Natural killer cell (primary cell): ENCODE measurements at regions not wholly inside any gene's neighbourhood (a gene's known extent, or its start where the extent isn't known, plus 50 kb on each side); places are given as distances from the start of the nearest gene placed in this dataset.

Experiments used
- ATAC-seq, 3 donors: fragments of 150-1000 bp in 2 of 3; fragments of 200-7000 bp in 1 of 3; cut with Tn5 transposase; 1 replicate in 1 of 3; 2 replicates in 2 of 3; pipeline ENCODE4 v1.10.0; 2021; ENCODE audit warnings: mild to moderate bottlenecking in 2 of 3, moderate library complexity in 2 of 3
- DNase-seq, 2 donors: peaks; one replicate each; pipeline versions ENCODE4 v3.0.0 to v3.0.0-alpha.2; 2013 to 2021; ENCODE audit warnings: mixed read lengths in 1 of 2
- H3K27ac ChIP-seq: one replicate; pipeline ENCODE4 v1.5.1; 2013; ENCODE audit warnings: mild to moderate bottlenecking, low read length
- H3K27me3 ChIP-seq: one replicate; pipeline ENCODE4 v1.6.1; 2013; ENCODE audit warnings: low read length; ENCODE audit not compliant: control insufficient read depth, insufficient read depth
- H3K36me3 ChIP-seq: one replicate; pipeline ENCODE4 v1.6.1; 2013; ENCODE audit warnings: low read length; ENCODE audit not compliant: control insufficient read depth, insufficient read depth
- H3K4me1 ChIP-seq: one replicate; pipeline ENCODE4 v1.6.1; 2013; ENCODE audit warnings: low read length; ENCODE audit not compliant: control insufficient read depth, insufficient read depth
- H3K4me3 ChIP-seq: one replicate; pipeline ENCODE4 v1.5.1; 2013; ENCODE audit warnings: low read length
- H3K9me3 ChIP-seq: one replicate; pipeline ENCODE4 v1.6.1; 2013; ENCODE audit warnings: low read length; ENCODE audit not compliant: control insufficient read depth, insufficient read depth
- H3K27ac Mint-ChIP-seq, 2 donors: one replicate each; pipeline ENCODE4 v1.8.0; 2022; ENCODE audit warnings: mild to moderate bottlenecking in 2 of 2, mixed read lengths in 2 of 2, moderate library complexity in 1 of 2
- H3K27me3 Mint-ChIP-seq, 2 donors: one replicate each; pipeline ENCODE4 v1.8.0; 2022; ENCODE audit warnings: low read depth in 2 of 2, mixed read lengths in 2 of 2
- H3K36me3 Mint-ChIP-seq: one replicate; pipeline ENCODE4 v1.8.0; 2022; ENCODE audit warnings: mixed read lengths
- H3K4me1 Mint-ChIP-seq, 2 donors: one replicate each; pipeline ENCODE4 v1.8.0; 2022; ENCODE audit warnings: mixed read lengths in 2 of 2
- H3K4me3 Mint-ChIP-seq: one replicate; pipeline ENCODE4 v1.8.0; 2022; ENCODE audit warnings: mild to moderate bottlenecking, moderate library complexity, mixed read lengths
- H3K9me3 Mint-ChIP-seq, 2 donors: one replicate each; pipeline ENCODE4 v1.8.0; 2022; ENCODE audit warnings: mixed read lengths in 2 of 2
- CTCF ChIP-seq: fragments of 200-600 bp; IDR thresholded peaks from one replicate; pipeline ENCODE4 v1.8.0; 2022; ENCODE audit warnings: antibody characterized with exemption
- WGBS: methylation state at CpG from one replicate; pipeline ENCODE4 v1.1.7; 2013; ENCODE audit warnings: missing lambda C conversion rate; ENCODE audit not compliant: insufficient coverage; 5-methylcytosine and 5-hydroxymethylcytosine counted together
- intact Hi-C: fragments of 100-400 bp; cut with micrococcal nuclease; formaldehyde crosslinking; loops from one replicate; pipeline ENCODE4 v1.14.2; 2022

- Mint-ChIP-seq H3K36me3 (no peaks in the 10 kb centered on the region), H3K9me3 (no peaks in the 10 kb centered on the region), H3K27me3 (peaks cover 0 to 7% of the 10 kb centered on the region in 2 donors), H3K4me1 (peaks cover 8 to 24% of the 10 kb centered on the region in 2 donors), H3K27ac (no peak overlapping the region), H3K4me3 (peak overlapping the region; percentile 21)
- Histone ChIP-seq H3K4me3 (no peak overlapping the region), H3K27ac (no peak overlapping the region), H3K4me1 (peaks cover 9% of the 10 kb centered on the region), H3K27me3 (no peaks in the 10 kb centered on the region), H3K9me3 (no peaks in the 10 kb centered on the region), H3K36me3 (no peaks in the 10 kb centered on the region)
- no peak for DNase-seq
- 82% methylated on average over 3 of the region's 3 CpGs for WGBS
- no peak for ATAC-seq
- no peak for TF ChIP-seq CTCF
- intact Hi-C loops, result loop anchor here (10.0 kb wide), 1 partner anchor 841 kb away; no protein-coding TSS in a partner anchor
Measured at GRCh38 chr9:94033383-94033782, 50.9 kb upstream of the PTPDC1 start.

- DNase-seq (no peak), ATAC-seq (no peak)
- no peak overlapping the region for H3K4me3 ChIP-seq
- no peaks in the 10 kb centered on the region for H3K27me3 ChIP-seq
- no peaks in the 10 kb centered on the region for H3K9me3 ChIP-seq
- TF ChIP-seq CTCF, result no peak
- Mint-ChIP-seq H3K27me3 (peaks cover 0 to 7% of the 10 kb centered on the region in 2 donors), H3K4me1 (peaks cover 8 to 24% of the 10 kb centered on the region in 2 donors), H3K9me3 (no peaks in the 10 kb centered on the region), H3K36me3 (no peaks in the 10 kb centered on the region), H3K4me3 (peak overlapping the region; percentile 97), H3K27ac (peak overlapping the region in 1 of 2 donors; percentile 82)
- WGBS, result 95% methylated on average over 2 of the region's 3 CpGs
- H3K27ac ChIP-seq, result no peak overlapping the region
- intact Hi-C loops, result loop anchor here (10.0 kb wide), 1 partner anchor 843 kb away; no protein-coding TSS in a partner anchor
- peaks cover 9% of the 10 kb centered on the region for H3K4me1 ChIP-seq
- H3K36me3 ChIP-seq, result no peaks in the 10 kb centered on the region
Measured at GRCh38 chr9:94031946-94032345, 52.3 kb upstream of the PTPDC1 start.

GRCh38 chr9:94031380-94031779 lies 52.9 kb upstream of the PTPDC1 start:
- intact Hi-C loops, result loop anchor here (10.0 kb wide), 1 partner anchor 843 kb away; no protein-coding TSS in a partner anchor
- H3K4me1 ChIP-seq, result peaks cover 9% of the 10 kb centered on the region
- H3K4me3 ChIP-seq, result peak overlapping the region; percentile 94
- H3K27ac ChIP-seq, result no peak overlapping the region
- H3K27me3 ChIP-seq, result no peaks in the 10 kb centered on the region
- no peaks in the 10 kb centered on the region for H3K36me3 Mint-ChIP-seq
- H3K27me3 Mint-ChIP-seq, result peaks cover 0 to 7% of the 10 kb centered on the region in 2 donors
- no peaks in the 10 kb centered on the region for H3K36me3 ChIP-seq
- WGBS, result 81% methylated on average over 8 of the region's 8 CpGs
- DNase-seq (no peak), ATAC-seq (no peak)
- no peaks in the 10 kb centered on the region for H3K9me3 ChIP-seq
- H3K4me3 Mint-ChIP-seq, result peak overlapping the region; percentile 97
- no peaks in the 10 kb centered on the region for H3K9me3 Mint-ChIP-seq
- H3K4me1 Mint-ChIP-seq, result peaks cover 8 to 24% of the 10 kb centered on the region in 2 donors
- no peak for TF ChIP-seq CTCF
- peak overlapping the region; percentile 82 to 97 for H3K27ac Mint-ChIP-seq
